Raji (cell line): ENCODE measurements at regions not wholly inside any gene's neighbourhood (a gene's known extent, or its start where the extent isn't known, plus 50 kb on each side); places are given as distances from the start of the nearest gene placed in this dataset.

ENCODE experiments used
- POLR2A ChIP-seq: IDR thresholded peaks from 2 replicates; pipeline ENCODE4 v1.6.1; 2011; ENCODE audit warnings: low read depth, low read length, control low read depth; ENCODE audit not compliant: insufficient read depth

DNA sequence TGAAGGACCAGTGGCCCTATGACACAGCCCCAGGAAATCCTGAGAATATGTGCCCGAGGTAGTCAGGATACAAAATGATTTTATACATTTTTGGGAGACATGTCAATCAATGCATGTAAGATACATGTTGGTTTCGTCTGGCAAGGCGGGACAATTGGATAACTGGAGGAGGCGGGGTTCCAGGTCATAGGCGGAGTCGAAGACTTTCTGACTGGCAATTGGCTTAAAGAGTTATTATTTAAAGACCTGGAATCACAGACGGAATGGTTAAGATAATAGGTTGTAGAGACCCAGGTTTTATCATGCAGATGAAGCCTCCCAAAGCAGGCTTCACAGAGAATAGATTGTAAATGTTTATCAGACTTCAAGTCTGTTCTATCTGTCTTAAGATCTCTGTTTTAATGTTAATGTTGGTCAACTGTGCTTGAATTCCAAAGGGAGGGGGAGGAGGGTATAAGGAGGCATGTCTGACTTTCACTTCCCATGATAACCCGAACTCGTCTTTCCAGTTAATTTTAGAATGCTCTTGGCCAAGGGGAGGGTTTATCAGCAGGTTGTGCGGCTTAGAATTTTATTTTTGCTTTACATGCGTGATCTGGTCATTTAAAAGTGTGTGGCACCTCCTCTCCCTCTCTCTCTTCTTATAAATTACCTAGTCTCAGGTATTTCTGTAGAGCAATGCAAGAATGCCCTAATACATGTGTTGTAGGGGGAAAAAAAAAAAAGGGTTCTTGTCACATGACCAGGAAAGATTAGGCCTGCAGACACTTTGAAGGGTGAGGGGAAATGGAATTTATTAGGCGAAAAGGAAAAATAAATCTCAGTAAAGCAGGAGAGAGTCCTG lies 230.7 kb downstream of the NFATC2 start:
- TF ChIP-seq POLR2A: no peak

GRCh38 chr20:51310216-51310615 lies 232.3 kb downstream of the NFATC2 start:
- no peak for TF ChIP-seq POLR2A

- TF ChIP-seq POLR2A: no peak
Observed at GRCh38 chr20:51309128-51309527, 233.4 kb downstream of the NFATC2 start.

- TF ChIP-seq POLR2A: no peak
Observed at GRCh38 chr20:51306521-51307358, 235.8 kb downstream of the NFATC2 start.

GRCh38 chr20:51306081-51306480 lies 236.4 kb downstream of the NFATC2 start:
- no peak for TF ChIP-seq POLR2A

GRCh38 chr20:51305316-51306052 lies 237.0 kb downstream of the NFATC2 start:
- TF ChIP-seq POLR2A: no peak

DNA sequence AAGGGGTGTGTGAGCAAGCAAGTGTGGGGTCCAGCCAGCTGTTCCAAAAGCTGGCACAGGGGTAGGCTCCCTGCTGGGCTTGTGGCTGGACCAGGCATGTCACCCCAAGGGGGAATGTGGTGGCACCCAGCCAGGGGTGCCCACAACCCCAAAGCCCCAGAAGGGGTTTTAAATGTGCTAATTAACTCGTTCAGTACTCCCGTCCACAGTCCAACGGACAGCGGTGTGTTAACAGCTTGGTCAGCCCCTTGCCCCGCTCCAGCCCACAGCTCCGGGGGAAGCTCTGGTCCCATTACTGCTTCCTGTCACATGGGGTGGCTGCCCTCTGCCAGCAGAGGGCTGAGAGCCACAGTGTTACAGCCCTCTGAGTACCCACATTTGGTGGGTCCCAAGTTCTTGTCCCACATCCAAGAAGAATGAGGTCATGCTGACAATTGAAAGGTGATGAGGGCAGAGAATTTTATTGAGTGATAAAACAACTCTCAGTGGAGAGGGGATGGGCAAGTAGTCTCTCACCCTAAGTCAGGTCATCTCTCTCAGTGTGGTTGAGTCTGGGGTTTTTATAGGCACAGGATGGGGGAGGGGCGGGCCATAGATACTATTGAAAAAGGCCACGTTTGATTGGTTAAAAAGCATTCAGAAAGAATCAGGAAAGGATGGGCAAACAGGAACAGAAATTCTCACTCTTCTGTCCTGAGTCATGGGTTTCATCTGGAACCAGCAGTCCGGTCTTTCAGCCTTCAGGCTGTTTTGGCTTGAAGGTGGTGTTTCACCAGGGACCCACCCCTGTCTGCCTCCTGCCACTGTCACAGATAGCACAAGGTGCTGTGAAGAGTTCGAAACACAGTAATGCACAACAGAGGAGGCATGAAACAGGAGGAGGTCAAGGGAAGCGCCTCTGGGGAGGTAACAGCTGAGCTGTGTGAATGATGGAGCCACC lies 238.5 kb downstream of the NFATC2 start:
- TF ChIP-seq POLR2A: no peak

- no peak for TF ChIP-seq POLR2A
Observed at GRCh38 chr20:51301026-51301425, 241.5 kb downstream of the NFATC2 start.

- no peak for TF ChIP-seq POLR2A
Observed at GRCh38 chr20:51300104-51300503, 242.4 kb downstream of the NFATC2 start.

DNA sequence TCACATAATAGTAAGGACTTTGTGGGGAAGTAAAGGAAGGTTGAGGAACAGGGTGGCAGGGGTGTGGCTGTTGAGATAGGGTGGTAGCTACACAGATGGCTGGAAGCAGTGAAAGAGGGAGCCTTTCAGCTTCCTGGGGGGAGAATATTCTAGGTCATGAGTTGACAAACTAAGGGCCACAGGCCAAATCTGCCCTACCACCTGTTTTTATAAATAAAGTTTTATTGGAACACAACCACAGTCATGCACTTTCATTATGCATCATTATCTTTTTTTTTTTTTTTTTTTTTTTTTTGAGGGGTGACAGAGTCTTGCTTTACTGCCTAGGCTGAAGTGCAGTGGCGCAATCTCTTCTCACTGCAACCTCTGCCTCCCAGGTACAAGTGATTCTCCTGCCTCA lies 243.1 kb downstream of the NFATC2 start:
- no peak for TF ChIP-seq POLR2A

DNA sequence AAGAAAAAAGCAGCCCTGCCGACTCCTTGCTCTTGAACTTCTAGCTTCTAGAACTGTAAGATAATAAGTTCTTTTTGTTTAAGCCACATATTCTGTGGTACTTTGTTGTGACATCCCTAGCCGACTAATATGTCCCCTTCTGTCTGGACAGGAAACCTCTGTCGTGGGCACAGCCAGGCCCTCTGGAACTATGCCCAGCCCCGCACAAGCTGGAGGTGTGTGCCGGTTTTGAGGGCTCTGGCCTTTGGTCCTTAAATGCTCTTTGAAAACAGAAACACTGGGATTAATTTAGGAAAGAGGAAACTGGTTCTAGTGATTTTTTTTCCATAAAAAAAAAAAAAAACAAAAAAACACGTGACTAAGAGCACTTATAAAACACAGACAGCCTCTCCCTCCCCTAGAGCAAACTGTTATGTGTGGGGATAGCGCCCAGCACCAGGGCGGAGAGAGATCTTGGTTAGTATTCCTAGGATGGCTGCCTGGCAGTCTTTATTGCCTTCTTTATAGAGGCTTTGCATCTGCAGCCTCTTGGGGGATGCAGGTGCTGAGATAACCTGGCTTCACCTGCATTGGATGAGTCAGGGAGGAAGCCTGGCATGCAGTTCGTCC lies 244.3 kb downstream of the NFATC2 start:
- no peak for TF ChIP-seq POLR2A

- TF ChIP-seq POLR2A: no peak
Observed at GRCh38 chr20:51287628-51288413, 254.7 kb downstream of the NFATC2 start.

GRCh38 chr20:51286758-51287157 lies 255.8 kb downstream of the NFATC2 start:
- TF ChIP-seq POLR2A: 0 out of 2 replicates have a peak, but pooled peaks have one; percentile 3
